ENCODE measurements at regions not wholly inside any gene's neighbourhood (a gene's known extent, or its start where the extent isn't known, plus 50 kb on each side); places are given as distances from the start of the nearest gene placed in this dataset.
A peak's percentile ranks its signal among the peaks of the same experiment; 100 is the strongest.

DNA sequence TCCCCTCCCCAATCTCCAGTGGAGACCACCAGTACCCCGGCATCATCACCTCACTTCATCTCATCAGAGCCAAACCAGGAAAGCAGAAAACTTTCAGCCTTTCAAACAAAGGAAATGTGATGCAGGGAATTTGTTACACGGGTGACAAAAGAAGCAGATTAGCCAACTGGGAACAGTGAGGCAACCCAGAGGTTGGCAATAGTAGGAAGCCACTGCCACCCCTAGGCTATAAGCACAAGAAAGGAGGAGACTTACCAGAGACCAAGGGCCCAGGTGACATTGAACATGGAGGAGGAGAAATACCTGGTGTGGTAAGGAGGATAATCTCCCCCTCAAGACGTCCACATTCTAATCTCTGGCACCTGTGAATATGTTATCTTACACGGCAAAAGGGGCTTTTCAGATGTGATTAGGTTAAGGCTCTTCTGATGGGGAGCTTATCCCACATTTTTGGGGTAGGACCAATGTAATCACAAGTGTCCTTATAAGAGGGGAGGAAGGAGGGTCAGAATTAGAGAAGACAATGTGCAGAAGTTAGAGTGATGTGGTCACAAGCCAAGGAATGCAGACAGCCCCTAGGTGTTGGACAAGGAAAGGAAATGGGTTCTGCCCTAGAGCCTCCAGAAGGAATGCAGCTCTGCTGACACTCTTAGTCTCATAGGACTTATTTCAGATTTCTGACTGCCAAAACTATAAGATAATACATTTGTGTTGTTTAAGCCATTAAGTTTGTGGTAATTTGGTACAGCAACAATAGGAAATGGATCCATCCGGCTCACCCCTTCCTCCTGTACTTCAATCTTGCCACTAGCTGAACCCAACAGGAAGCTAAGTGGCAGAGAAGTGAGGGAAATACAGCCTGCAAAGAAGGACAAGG, 83.6 kb upstream of the VAV3 start:
- TF ChIP-seq, protein P1, sequence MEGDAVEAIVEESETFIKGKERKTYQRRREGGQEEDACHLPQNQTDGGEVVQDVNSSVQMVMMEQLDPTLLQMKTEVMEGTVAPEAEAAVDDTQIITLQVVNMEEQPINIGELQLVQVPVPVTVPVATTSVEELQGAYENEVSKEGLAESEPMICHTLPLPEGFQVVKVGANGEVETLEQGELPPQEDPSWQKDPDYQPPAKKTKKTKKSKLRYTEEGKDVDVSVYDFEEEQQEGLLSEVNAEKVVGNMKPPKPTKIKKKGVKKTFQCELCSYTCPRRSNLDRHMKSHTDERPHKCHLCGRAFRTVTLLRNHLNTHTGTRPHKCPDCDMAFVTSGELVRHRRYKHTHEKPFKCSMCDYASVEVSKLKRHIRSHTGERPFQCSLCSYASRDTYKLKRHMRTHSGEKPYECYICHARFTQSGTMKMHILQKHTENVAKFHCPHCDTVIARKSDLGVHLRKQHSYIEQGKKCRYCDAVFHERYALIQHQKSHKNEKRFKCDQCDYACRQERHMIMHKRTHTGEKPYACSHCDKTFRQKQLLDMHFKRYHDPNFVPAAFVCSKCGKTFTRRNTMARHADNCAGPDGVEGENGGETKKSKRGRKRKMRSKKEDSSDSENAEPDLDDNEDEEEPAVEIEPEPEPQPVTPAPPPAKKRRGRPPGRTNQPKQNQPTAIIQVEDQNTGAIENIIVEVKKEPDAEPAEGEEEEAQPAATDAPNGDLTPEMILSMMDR (IDR thresholded peaks at IDR 0.05), result no peak
- ATAC-seq, result no peak
- H3K36me3 ChIP-seq, result no peaks in the 10 kb centered on the region
- no peaks in the 10 kb centered on the region for H3K27me3 ChIP-seq
- intact Hi-C loops (cut with DNase I), result no loop called here
- H3K9me3 ChIP-seq, result peaks cover 0 to 9% (median 0%) of the 10 kb centered on the region in 11 donors
- peaks cover 0 to 58% (median 39%) of the 10 kb centered on the region in 9 donors for H3K4me1 ChIP-seq
- peak overlapping the region in 1 of 10 donors; percentile 84 for H3K27ac ChIP-seq
- 74 to 79% methylated on average over 5 of the region's 5 CpGs for WGBS, 2 donors
- no peak for DNase-seq
- H3K4me3 ChIP-seq, result no peak overlapping the region

- intact Hi-C loops (cut with DNase I), result no loop called here
- peaks cover 0 to 46% (median 28%) of the 10 kb centered on the region in 9 donors for H3K4me1 ChIP-seq
Observed at GRCh38 chr1:108047085-108047484, 82.1 kb upstream of the VAV3 start.

DNA sequence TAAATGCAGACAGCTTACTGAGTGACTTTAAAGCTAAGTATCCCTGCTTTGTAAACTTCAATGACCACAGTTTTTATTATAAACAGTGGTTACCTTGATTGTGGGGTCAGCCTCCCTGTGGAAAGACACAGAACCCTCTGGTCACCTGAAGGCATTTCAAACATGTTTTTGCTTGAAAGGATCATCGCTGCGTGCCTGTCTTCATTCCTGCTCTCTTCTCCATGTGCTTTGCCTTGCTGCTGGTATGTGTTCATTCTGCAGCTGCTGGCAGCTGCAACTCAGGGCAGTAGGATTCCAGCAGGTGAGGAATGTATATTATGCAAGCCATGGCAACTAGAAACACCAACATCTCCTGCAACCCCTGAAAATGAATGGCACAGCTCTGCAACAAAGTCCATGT, 81.0 kb upstream of the VAV3 start:
- no peak for DNase-seq
- no peak for ATAC-seq
- no peak overlapping the region for H3K4me3 ChIP-seq
- peaks cover 0 to 43% (median 18%) of the 10 kb centered on the region in 9 donors for H3K4me1 ChIP-seq
- no peaks in the 10 kb centered on the region for H3K27me3 ChIP-seq
- TF ChIP-seq, protein P1 (IDR thresholded peaks at IDR 0.05), result no peak
- intact Hi-C loops (cut with DNase I), result no loop called here
- H3K9me3 ChIP-seq, result peaks cover 0 to 9% (median 0%) of the 10 kb centered on the region in 11 donors
- H3K27ac ChIP-seq, result no peak overlapping the region
- WGBS, 2 donors, result 50 to 70% methylated on average over 2 of the region's 2 CpGs
- H3K36me3 ChIP-seq, result no peaks in the 10 kb centered on the region

More at GRCh38 chr1:108047085-108047484, 82.1 kb upstream of the VAV3 start:
- WGBS, 2 donors, result 74 to 83% methylated on average over 5 of the region's 5 CpGs
- H3K27me3 ChIP-seq, result no peaks in the 10 kb centered on the region
- ATAC-seq, result no peak
- H3K27ac ChIP-seq, result no peak overlapping the region
- no peak for DNase-seq
- peaks cover 0 to 9% (median 0%) of the 10 kb centered on the region in 11 donors for H3K9me3 ChIP-seq
- TF ChIP-seq, protein P1 (IDR thresholded peaks at IDR 0.05), result no peak
- H3K4me3 ChIP-seq, result no peak overlapping the region
- H3K36me3 ChIP-seq, result no peaks in the 10 kb centered on the region

DNA sequence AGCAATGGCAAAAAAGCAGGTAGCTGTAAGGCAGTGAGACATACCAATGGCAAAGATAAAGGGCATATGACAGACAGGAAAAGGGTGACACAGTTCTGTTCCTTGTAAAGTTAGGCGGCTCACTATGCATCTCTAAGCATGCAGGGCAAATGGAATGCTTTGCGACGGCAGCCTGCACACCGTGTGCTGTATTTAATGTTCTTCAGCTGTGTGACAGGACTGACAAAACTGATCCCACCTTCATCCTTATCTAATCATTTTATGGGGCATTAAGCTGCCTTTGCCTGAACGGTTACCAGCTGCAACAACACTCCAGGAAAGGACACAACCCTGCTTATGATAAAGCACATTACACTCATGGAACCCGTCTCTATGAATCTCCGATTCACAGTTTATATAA, 80.5 kb upstream of the VAV3 start:
- Histone ChIP-seq H3K27ac (no peak overlapping the region), H3K36me3 (no peaks in the 10 kb centered on the region), H3K27me3 (no peaks in the 10 kb centered on the region), H3K4me3 (no peak overlapping the region), H3K9me3 (peaks cover 0 to 9% (median 0%) of the 10 kb centered on the region in 11 donors), H3K4me1 (peaks cover 0 to 37% (median 13%) of the 10 kb centered on the region in 9 donors)
- DNase-seq, result no peak
- ATAC-seq, result no peak
- intact Hi-C loops (cut with DNase I), result no loop called here
- 52 to 56% methylated on average over 7 of the region's 7 CpGs for WGBS, 2 donors
- TF ChIP-seq, protein P1 (IDR thresholded peaks at IDR 0.05), result no peak
